Upper lobe of left lung (tissue), 6 donors: ENCODE measurements at regions not wholly inside any gene's neighbourhood (a gene's known extent, or its start where the extent isn't known, plus 50 kb on each side); places are given as distances from the start of the nearest gene placed in this dataset.

ENCODE experiments used
- ATAC-seq, 2 donors: fragments of 200-7000 bp; cut with Tn5 transposase; one replicate each; pipeline ENCODE4 v1.9.1; 2022; ENCODE audit warnings: mild to moderate bottlenecking in 2 of 2, moderate library complexity in 2 of 2; ENCODE audit not compliant: low FRiP score in 2 of 2
- DNase-seq, 2 donors: peaks; one replicate each; pipeline ENCODE4 v3.0.0-alpha.2; 2019 to 2020
- H3K27ac ChIP-seq, 4 donors: fragments of 200-600 bp; sonication (generic); one replicate each; pipeline ENCODE4 v1.5.1; 2016 to 2019
- H3K27me3 ChIP-seq, 4 donors: fragments of 200-600 bp; sonication (generic); one replicate each; pipeline ENCODE4 v1.5.1; 2017 to 2019
- H3K36me3 ChIP-seq, 4 donors: fragments of 200-600 bp; sonication (generic); one replicate each; pipeline ENCODE4 v1.5.1; 2016 to 2019
- H3K4me1 ChIP-seq, 4 donors: fragments of 200-600 bp; sonication (generic); one replicate each; pipeline ENCODE4 v1.5.1; 2018 to 2019
- H3K4me3 ChIP-seq, 4 donors: fragments of 200-600 bp; sonication (generic); one replicate each; pipeline ENCODE4 v1.5.1; 2017 to 2019; ENCODE audit warnings: mild to moderate bottlenecking in 2 of 4, moderate library complexity in 1 of 4
- H3K9me3 ChIP-seq, 4 donors: fragments of 200-600 bp; sonication (generic); one replicate each; pipeline ENCODE4 v1.5.1; 2018 to 2019
- CTCF ChIP-seq, 6 experiments: fragments of 450-650 bp in 4 of 6; fragments of 200-600 bp in 2 of 6; sonication (generic) in 2 of 6; IDR thresholded peaks; one replicate each; pipeline ENCODE4 v1.5.1; 2016 to 2019; ENCODE audit warnings: antibody characterized with exemption in 6 of 6
- EP300 ChIP-seq, 4 donors: sonication (generic); formaldehyde crosslinking; IDR thresholded peaks; one replicate each; pipeline ENCODE4 v1.5.1; 2017; ENCODE audit warnings: antibody characterized with exemption in 4 of 4, control low read depth in 2 of 4
- POLR2A ChIP-seq, 4 donors: fragments of 450-650 bp; IDR thresholded peaks; one replicate each; pipeline ENCODE4 v1.5.1; 2016 to 2017; ENCODE audit warnings: antibody characterized with exemption in 4 of 4, mild to moderate bottlenecking in 2 of 4
- POLR2AphosphoS5 ChIP-seq, 2 donors: sonication (generic); formaldehyde crosslinking; IDR thresholded peaks; one replicate each; pipeline ENCODE4 v1.5.1; 2017; ENCODE audit warnings: antibody characterized with exemption in 2 of 2
- WGBS, 2 donors: methylation state at CpG; one replicate each; pipeline ENCODE4 v1.1.5; 2017 to 2018; 5-methylcytosine and 5-hydroxymethylcytosine counted together
- donor health status: DM: no; HTN: no; CAD: no; lungs with moderate emphysema.
- donor health status: DM: no; HTN: yes; CAD: no; lungs with severe emphysema.

GRCh38 chr21:41676198-41676597 is 90.7 kb downstream of the RIPK4 start:
- Histone ChIP-seq H3K36me3 (no peaks in the 10 kb centered on the region), H3K27me3 (no peaks in the 10 kb centered on the region), H3K4me1 (peaks cover 4 to 19% (median 11%) of the 10 kb centered on the region in 4 donors), H3K9me3 (no peaks in the 10 kb centered on the region), H3K27ac (no peak overlapping the region), H3K4me3 (no peak overlapping the region)
- no peak for TF ChIP-seq POLR2AphosphoS5 (IDR thresholded peaks at IDR 0.05)
- TF ChIP-seq CTCF (IDR thresholded peaks at IDR 0.05), result no peak
- no peak for TF ChIP-seq POLR2A (IDR thresholded peaks at IDR 0.05)
- TF ChIP-seq EP300 (IDR thresholded peaks at IDR 0.05), result no peak
- DNase-seq (no peak), ATAC-seq (no peak)
- WGBS, 2 donors, result 94 to 96% methylated on average over 3 of the region's 3 CpGs

- H3K27me3 ChIP-seq, result no peaks in the 10 kb centered on the region
- H3K36me3 ChIP-seq, result no peaks in the 10 kb centered on the region
- H3K9me3 ChIP-seq, result no peaks in the 10 kb centered on the region
- peaks cover 4 to 12% (median 11%) of the 10 kb centered on the region in 4 donors for H3K4me1 ChIP-seq
- H3K27ac ChIP-seq, result no peak overlapping the region
- no peak for ATAC-seq
- TF ChIP-seq EP300 (IDR thresholded peaks at IDR 0.05) (no peak), CTCF (IDR thresholded peaks at IDR 0.05) (no peak), POLR2A (IDR thresholded peaks at IDR 0.05) (no peak), POLR2AphosphoS5 (IDR thresholded peaks at IDR 0.05) (no peak)
- H3K4me3 ChIP-seq, result no peak overlapping the region
- no peak for DNase-seq
- WGBS, 2 donors, result 77 to 79% methylated on average over 6 of the region's 6 CpGs
Measured at GRCh38 chr21:41675574-41675973, 91.3 kb downstream of the RIPK4 start.

GRCh38 chr21:41674402-41674801 is 92.5 kb downstream of the RIPK4 start:
- TF ChIP-seq CTCF (IDR thresholded peaks at IDR 0.05) (no peak), POLR2AphosphoS5 (IDR thresholded peaks at IDR 0.05) (no peak), POLR2A (IDR thresholded peaks at IDR 0.05) (no peak), EP300 (IDR thresholded peaks at IDR 0.05) (no peak)
- 79 to 83% methylated on average over 6 of the region's 6 CpGs for WGBS, 2 donors
- ATAC-seq, result no peak

GRCh38 chr21:41673596-41674335 is 93.1 kb downstream of the RIPK4 start:
- 61 to 71% methylated on average over 13 of the region's 13 CpGs for WGBS, 2 donors

More at GRCh38 chr21:41674402-41674801, 92.5 kb downstream of the RIPK4 start:
- H3K36me3 ChIP-seq, result no peaks in the 10 kb centered on the region
- H3K4me1 ChIP-seq, result peaks cover 4 to 11% (median 8%) of the 10 kb centered on the region in 4 donors
- H3K27ac ChIP-seq, result no peak overlapping the region
- no peak overlapping the region for H3K4me3 ChIP-seq
- DNase-seq, result no peak
- H3K27me3 ChIP-seq, result no peaks in the 10 kb centered on the region
- no peaks in the 10 kb centered on the region for H3K9me3 ChIP-seq

More at GRCh38 chr21:41673596-41674335, 93.1 kb downstream of the RIPK4 start:
- peaks cover 3 to 9% (median 5%) of the 10 kb centered on the region in 4 donors for H3K4me1 ChIP-seq
- H3K27ac ChIP-seq, result no peak overlapping the region
- DNase-seq (no peak), ATAC-seq (no peak)
- no peaks in the 10 kb centered on the region for H3K9me3 ChIP-seq
- H3K4me3 ChIP-seq, result no peak overlapping the region
- no peaks in the 10 kb centered on the region for H3K27me3 ChIP-seq
- no peak for TF ChIP-seq EP300 (IDR thresholded peaks at IDR 0.05)
- TF ChIP-seq CTCF (IDR thresholded peaks at IDR 0.05), result no peak
- TF ChIP-seq POLR2AphosphoS5 (IDR thresholded peaks at IDR 0.05), result no peak
- no peak for TF ChIP-seq POLR2A (IDR thresholded peaks at IDR 0.05)
- no peaks in the 10 kb centered on the region for H3K36me3 ChIP-seq
